Prostate gland (tissue), 2 donors: ENCODE measurements at regions not wholly inside any gene's neighbourhood (a gene's known extent, or its start where the extent isn't known, plus 50 kb on each side); places are given as distances from the start of the nearest gene placed in this dataset.

Experiments used
- POLR2AphosphoS5 ChIP-seq: sonication (generic); formaldehyde crosslinking; IDR thresholded peaks from one replicate; pipeline ENCODE4 v1.6.1; 2017; ENCODE audit warnings: antibody characterized with exemption
- TF ChIP-seq, protein P1 (sequence below), 4 experiments: fragments of 200-600 bp in 2 of 4; fragments of 450-650 bp in 2 of 4; sonication (generic) in 2 of 4; IDR thresholded peaks; 1 replicate in 3 of 4; 2 replicates in 1 of 4; pipeline ENCODE4 v1.5.1; 2016 to 2019; ENCODE audit warnings: antibody characterized with exemption in 4 of 4, mild to moderate bottlenecking in 2 of 4, moderate library complexity in 2 of 4

DNA sequence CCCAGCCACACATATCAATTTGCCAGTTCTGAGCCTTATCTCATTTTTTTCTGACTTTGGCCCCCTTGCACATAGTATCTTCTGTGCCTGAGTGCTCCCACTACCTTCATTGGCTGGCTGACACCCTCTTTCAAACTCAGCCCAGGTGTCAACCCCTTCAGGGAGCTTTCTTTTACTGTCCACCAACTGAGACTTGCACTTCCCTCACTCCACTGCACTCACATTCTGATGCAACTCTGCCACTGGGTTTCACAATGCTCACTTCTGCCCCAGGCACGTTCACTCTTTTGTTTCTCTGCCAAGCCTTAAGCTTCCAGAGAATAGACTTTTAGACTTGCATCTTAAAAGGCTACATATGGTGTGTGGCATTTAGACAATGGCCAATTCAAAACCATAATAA lies 101.5 kb upstream of the CBLB start:
- TF ChIP-seq, protein P1, sequence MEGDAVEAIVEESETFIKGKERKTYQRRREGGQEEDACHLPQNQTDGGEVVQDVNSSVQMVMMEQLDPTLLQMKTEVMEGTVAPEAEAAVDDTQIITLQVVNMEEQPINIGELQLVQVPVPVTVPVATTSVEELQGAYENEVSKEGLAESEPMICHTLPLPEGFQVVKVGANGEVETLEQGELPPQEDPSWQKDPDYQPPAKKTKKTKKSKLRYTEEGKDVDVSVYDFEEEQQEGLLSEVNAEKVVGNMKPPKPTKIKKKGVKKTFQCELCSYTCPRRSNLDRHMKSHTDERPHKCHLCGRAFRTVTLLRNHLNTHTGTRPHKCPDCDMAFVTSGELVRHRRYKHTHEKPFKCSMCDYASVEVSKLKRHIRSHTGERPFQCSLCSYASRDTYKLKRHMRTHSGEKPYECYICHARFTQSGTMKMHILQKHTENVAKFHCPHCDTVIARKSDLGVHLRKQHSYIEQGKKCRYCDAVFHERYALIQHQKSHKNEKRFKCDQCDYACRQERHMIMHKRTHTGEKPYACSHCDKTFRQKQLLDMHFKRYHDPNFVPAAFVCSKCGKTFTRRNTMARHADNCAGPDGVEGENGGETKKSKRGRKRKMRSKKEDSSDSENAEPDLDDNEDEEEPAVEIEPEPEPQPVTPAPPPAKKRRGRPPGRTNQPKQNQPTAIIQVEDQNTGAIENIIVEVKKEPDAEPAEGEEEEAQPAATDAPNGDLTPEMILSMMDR (IDR thresholded peaks at IDR 0.05), result no peak
- no peak for TF ChIP-seq POLR2AphosphoS5
